ENCODE measurements at regions not wholly inside any gene's neighbourhood (a gene's known extent, or its start where the extent isn't known, plus 50 kb on each side); places are given as distances from the start of the nearest gene placed in this dataset.

DNA sequence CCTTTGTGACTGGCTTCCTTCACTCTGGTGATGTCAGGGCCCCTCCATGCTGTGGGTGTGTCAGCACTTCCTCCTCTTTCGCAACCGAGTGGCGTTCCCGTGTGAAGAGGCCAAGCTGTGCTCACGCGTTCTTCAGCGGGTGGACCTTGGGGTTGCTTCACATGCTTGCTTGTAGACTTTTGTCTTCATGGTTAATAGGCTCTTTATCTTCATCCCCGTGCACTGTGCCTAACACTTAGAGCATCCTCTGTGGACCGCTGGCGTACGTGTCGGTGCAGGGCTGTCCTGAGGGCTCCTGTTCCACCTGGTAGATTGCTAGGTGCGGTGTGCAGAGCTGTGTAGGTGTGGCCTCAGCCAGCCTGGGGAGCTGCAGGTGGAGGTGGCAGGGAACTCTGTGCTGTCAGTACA lies 182.3 kb downstream of the OR4M2 start:
- TF ChIP-seq, protein P1, sequence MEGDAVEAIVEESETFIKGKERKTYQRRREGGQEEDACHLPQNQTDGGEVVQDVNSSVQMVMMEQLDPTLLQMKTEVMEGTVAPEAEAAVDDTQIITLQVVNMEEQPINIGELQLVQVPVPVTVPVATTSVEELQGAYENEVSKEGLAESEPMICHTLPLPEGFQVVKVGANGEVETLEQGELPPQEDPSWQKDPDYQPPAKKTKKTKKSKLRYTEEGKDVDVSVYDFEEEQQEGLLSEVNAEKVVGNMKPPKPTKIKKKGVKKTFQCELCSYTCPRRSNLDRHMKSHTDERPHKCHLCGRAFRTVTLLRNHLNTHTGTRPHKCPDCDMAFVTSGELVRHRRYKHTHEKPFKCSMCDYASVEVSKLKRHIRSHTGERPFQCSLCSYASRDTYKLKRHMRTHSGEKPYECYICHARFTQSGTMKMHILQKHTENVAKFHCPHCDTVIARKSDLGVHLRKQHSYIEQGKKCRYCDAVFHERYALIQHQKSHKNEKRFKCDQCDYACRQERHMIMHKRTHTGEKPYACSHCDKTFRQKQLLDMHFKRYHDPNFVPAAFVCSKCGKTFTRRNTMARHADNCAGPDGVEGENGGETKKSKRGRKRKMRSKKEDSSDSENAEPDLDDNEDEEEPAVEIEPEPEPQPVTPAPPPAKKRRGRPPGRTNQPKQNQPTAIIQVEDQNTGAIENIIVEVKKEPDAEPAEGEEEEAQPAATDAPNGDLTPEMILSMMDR (optimal IDR thresholded peaks at IDR 0.05 in 1 of 3, IDR thresholded peaks at IDR 0.05 in 1 of 3, conservative IDR thresholded peaks at IDR 0.05 in 1 of 3; ENCODE audit: extremely low read depth in 1 of 3, insufficient read depth in 2 of 3, low read length in 3 of 3), result no peak
- TF ChIP-seq EZH2 (IDR thresholded peaks at IDR 0.05; ENCODE audit: low read length), result no peak
